GM12878 (cell line): ENCODE measurements at regions not wholly inside any gene's neighbourhood (a gene's known extent, or its start where the extent isn't known, plus 50 kb on each side); places are given as distances from the start of the nearest gene placed in this dataset.

ENCODE experiments used
- ATAC-seq: fragments of 200-7000 bp; cut with Tn5 transposase; 3 replicates; pipeline ENCODE4 v1.9.1; 2020; ENCODE audit warnings: mild to moderate bottlenecking, moderate library complexity
- BruUV-seq: library from RNA; stranded (reverse); fragments of 400-500 nt; replicated peaks from 2 replicates; lab custom pipeline; 2021; lab: Mats Ljungman, UMichigan
- CTCF ChIA-PET: fragments of 300-600 bp; sonication (Branson Sonifier 250); formaldehyde crosslinking; extraction: SDS; loops from one replicate; lab custom pipeline; 2021; ENCODE audit warnings: inconsistent platforms; lab: Yijun Ruan, JAX
- POLR2A ChIA-PET: fragments of 350-600 bp; formaldehyde crosslinking; extraction: SDS; loops from one replicate; lab custom pipeline; 2021; ENCODE audit warnings: inconsistent platforms; lab: Charles Lee
- RAD21 ChIA-PET: fragments of 300-600 bp; sonication (Branson Sonifier 250); formaldehyde crosslinking; loops from one replicate; lab custom pipeline; 2023; ENCODE audit warnings: antibody characterized with exemption; ENCODE audit not compliant: unreplicated experiment; lab: Charles Lee
- SMC1A ChIA-PET: fragments of 300-600 bp; sonication (Branson Sonifier 250); formaldehyde crosslinking; loops from one replicate; lab custom pipeline; 2023; ENCODE audit not compliant: unreplicated experiment, uncharacterized antibody; lab: Charles Lee
- DNase-seq: peaks from one replicate; pipeline ENCODE4 v3.0.0-alpha.2; 2011; ENCODE audit warnings: low read depth, low spot score
- FAIRE-seq: peaks from 3 replicates; lab custom pipeline; 2011; peaks lifted over from hg19 to GRCh38; lab: Jason Lieb, UNC
- H2AFZ ChIP-seq: 2 replicates; pipeline ENCODE4 v1.6.0; 2011; ENCODE audit warnings: low read depth, low read length, control low read depth; ENCODE audit not compliant: control insufficient read depth
- H3K27ac ChIP-seq: 2 replicates; pipeline ENCODE4 v1.5.1; 2011; ENCODE audit warnings: control low read depth; ENCODE audit not compliant: control insufficient read depth, insufficient read depth
- H3K27me3 ChIP-seq, 2 experiments: replicated peaks in 1 of 2; 2 replicates each; pipeline versions ENCODE4 v1.6.0 to v1.6.1; 2011; ENCODE audit warnings: low read length in 1 of 2; ENCODE audit not compliant: control insufficient read depth in 2 of 2, insufficient read depth in 2 of 2
- H3K36me3 ChIP-seq, 2 experiments: 2 replicates each; pipeline ENCODE4 v1.5.1; 2011; ENCODE audit warnings: low read length in 1 of 2; ENCODE audit not compliant: control insufficient read depth in 2 of 2, insufficient read depth in 2 of 2
- H3K4me1 ChIP-seq: 2 replicates; pipeline ENCODE4 v1.6.1; 2011; ENCODE audit warnings: mild to moderate bottlenecking, low read length, moderate library complexity, mixed read lengths; ENCODE audit not compliant: control insufficient read depth, insufficient read depth
- H3K4me2 ChIP-seq: 2 replicates; pipeline ENCODE4 v1.6.0; 2011; ENCODE audit warnings: control low read depth; ENCODE audit not compliant: control insufficient read depth, insufficient read depth
- H3K4me3 ChIP-seq: fragments of 200-600 bp; sonication (generic); 2 replicates; pipeline ENCODE4 v1.5.1; 2016
- H3K79me2 ChIP-seq: 2 replicates; pipeline ENCODE4 v1.6.0; 2011; ENCODE audit warnings: low read length; ENCODE audit not compliant: control insufficient read depth, insufficient read depth
- H3K9ac ChIP-seq: 2 replicates; pipeline ENCODE4 v1.8.0; 2011; ENCODE audit warnings: low read length, control low read depth, mixed read lengths; ENCODE audit not compliant: control insufficient read depth, insufficient read depth
- H3K9me3 ChIP-seq: replicated peaks from 3 replicates; pipeline ENCODE4 v1.5.1; 2011; ENCODE audit warnings: mild to moderate bottlenecking, low read length; ENCODE audit not compliant: control insufficient read depth, insufficient read depth
- H4K20me1 ChIP-seq: 2 replicates; pipeline ENCODE4 v1.6.0; 2011; ENCODE audit not compliant: control insufficient read depth, insufficient read depth
- ATF7 ChIP-seq: fragments of 450-650 bp; IDR thresholded peaks from 2 replicates; pipeline ENCODE4 v1.6.1; 2016; ENCODE audit warnings: low read depth, mild to moderate bottlenecking
- BACH1 ChIP-seq: fragments of 450-650 bp; IDR thresholded peaks from 2 replicates; pipeline ENCODE4 v1.6.1; 2017; ENCODE audit warnings: mild to moderate bottlenecking, borderline replicate concordance
- BCL3 ChIP-seq: IDR thresholded peaks from 2 replicates; pipeline ENCODE4 v1.6.1; 2011; ENCODE audit warnings: borderline replicate concordance, low read depth, mild to moderate bottlenecking, moderate library complexity, low read length; ENCODE audit not compliant: insufficient read depth, poor library complexity, severe bottlenecking
- CBX3 ChIP-seq: fragments of 200-600 bp; sonication (generic); IDR thresholded peaks from 2 replicates; pipeline ENCODE4 v1.6.1; 2016; ENCODE audit warnings: low read depth, borderline replicate concordance
- CHD1 ChIP-seq: IDR thresholded peaks from 2 replicates; pipeline ENCODE4 v1.6.1; 2012; ENCODE audit warnings: low read depth, low read length, improper control_type of control experiment
- EGR1 ChIP-seq, 2 experiments: IDR thresholded peaks; 1 replicate in 1 of 2; 2 replicates in 1 of 2; pipeline ENCODE4 v1.6.1; 2011 to 2012; ENCODE audit warnings: low read depth in 2 of 2, low read length in 2 of 2, borderline replicate concordance in 1 of 2, mild to moderate bottlenecking in 1 of 2, moderate library complexity in 1 of 2
- ESRRA ChIP-seq: IDR thresholded peaks from 2 replicates; pipeline ENCODE4 v1.6.1; 2012; ENCODE audit warnings: mild to moderate bottlenecking, low read length, improper control_type of control experiment
- GATAD2B ChIP-seq: fragments of 450-650 bp; conservative IDR thresholded peaks from 2 replicates; pipeline ENCODE4 v1.6.1; 2017; ENCODE audit warnings: low read depth, mild to moderate bottlenecking, moderate library complexity
- NFIC ChIP-seq: IDR thresholded peaks from 2 replicates; pipeline ENCODE4 v1.6.1; 2012; ENCODE audit warnings: low read depth, mild to moderate bottlenecking, inconsistent platforms, low read length, moderate library complexity
- NR2C2 ChIP-seq: IDR thresholded peaks from 2 replicates; pipeline ENCODE4 v1.6.1; 2011; ENCODE audit warnings: borderline replicate concordance, low read depth; ENCODE audit not compliant: control insufficient read depth, insufficient read length
- POLR2AphosphoS5 ChIP-seq: IDR thresholded peaks from 2 replicates; pipeline ENCODE4 v1.6.1; 2011; ENCODE audit warnings: mild to moderate bottlenecking, low read length, inconsistent platforms
- TCF12 ChIP-seq: IDR thresholded peaks from 2 replicates; pipeline ENCODE4 v1.6.1; 2011; ENCODE audit warnings: low read depth, mild to moderate bottlenecking, low read length
- WRNIP1 ChIP-seq: IDR thresholded peaks from 2 replicates; pipeline ENCODE4 v1.6.1; 2011; ENCODE audit warnings: low read depth, low read length, improper control_type of control experiment, borderline replicate concordance
- YY1 ChIP-seq: IDR thresholded peaks from 2 replicates; pipeline ENCODE4 v1.6.1; 2011; ENCODE audit warnings: low read depth, mild to moderate bottlenecking, low read length
- ZNF24 ChIP-seq: fragments of 450-650 bp; IDR thresholded peaks from 2 replicates; pipeline ENCODE4 v1.6.1; 2017; ENCODE audit warnings: antibody characterized with exemption, mild to moderate bottlenecking
- WGBS: methylation state at CpG from one replicate; pipeline ENCODE4 v1.1.6; 2016; ENCODE audit warnings: low lambda C conversion rate; ENCODE audit not compliant: insufficient replicate concordance, insufficient coverage; ENCODE audit errors: missing lambda C conversion rate; 5-methylcytosine and 5-hydroxymethylcytosine counted together
- in situ Hi-C: fragments of 300-500 bp; cut with MboI; formaldehyde crosslinking; loops from 9 replicates; pipeline ENCODE4 v1.14.3; 2018; ENCODE audit warnings: mixed read lengths
- intact Hi-C: fragments of 100-400 bp; cut with micrococcal nuclease; formaldehyde crosslinking; loops from one replicate; pipeline ENCODE4 v1.14.2; 2022; ENCODE audit not compliant: unreplicated experiment

- ChIA-PET SMC1A (no interaction called here), POLR2A (no interaction called here), RAD21 (no interaction called here), CTCF (interaction anchor here (0.8 kb wide), 1 partner anchor 466 kb away, joined by 3 read pairs; no protein-coding TSS in a partner anchor)
- ATAC-seq = no peak
- no peak overlapping the region for H3K27ac ChIP-seq
- H3K9ac ChIP-seq = no peak overlapping the region
- H3K27me3 ChIP-seq = no peaks in the 10 kb centered on the region
- no TSS peak for BruUV-seq
- no peaks in the 10 kb centered on the region for H4K20me1 ChIP-seq
- no peak for DNase-seq
- H3K4me1 ChIP-seq = peaks cover 9% of the 10 kb centered on the region
- no peaks in the 10 kb centered on the region for H3K79me2 ChIP-seq
- H2AFZ ChIP-seq = no peak overlapping the region
- H3K36me3 ChIP-seq = no peaks in the 10 kb centered on the region
- intact Hi-C loops = no loop called here
- TF ChIP-seq WRNIP1 = no peak
- no peak for TF ChIP-seq NR2C2
- no peak for TF ChIP-seq GATAD2B
- TF ChIP-seq BCL3 = no peak
- TF ChIP-seq YY1 = no peak
- TF ChIP-seq CBX3 = no peak
- no peak for TF ChIP-seq TCF12
- no peak for TF ChIP-seq CHD1
- TF ChIP-seq EGR1 (IDR thresholded peaks at IDR 0.05; ENCODE audit: borderline replicate concordance in 1 of 2, low read depth in 2 of 2, low read length in 2 of 2) = no peak
- no peak for TF ChIP-seq NFIC
- TF ChIP-seq POLR2AphosphoS5 = no peak
- no peak for TF ChIP-seq BACH1
- TF ChIP-seq ATF7 = no peak
- TF ChIP-seq ZNF24 = no peak
- TF ChIP-seq ESRRA = no peak
- H3K9me3 ChIP-seq = no peaks in the 10 kb centered on the region
- WGBS = 100% methylated on average over 1 of the region's 1 CpG
- no peak overlapping the region for H3K4me2 ChIP-seq
- no peak overlapping the region for H3K4me3 ChIP-seq
- in situ Hi-C loops = loop anchor here (10.0 kb wide), 2 partner anchors 822 to 1542 kb away; partner anchors contain the start of gene INPP4B
- no peak for FAIRE-seq
These were observed 82.2 kb downstream of the ZNF330 start for GRCh38 chr4:141302924-141303323.
